Activated CD4-positive, alpha-beta T cell treated with anti-CD3 and anti-CD28 coated beads for 48 hours (primary cell): ENCODE measurements at regions not wholly inside any gene's neighbourhood (a gene's known extent, or its start where the extent isn't known, plus 50 kb on each side); places are given as distances from the start of the nearest gene placed in this dataset.

Experiments used
- DNase-seq: peaks from one replicate; pipeline ENCODE4 v3.0.0-alpha.2; 2020

GRCh38 chr7:20952916-20953315 lies 166.2 kb upstream of the SP8 start:
- DNase-seq = no peak

DNA sequence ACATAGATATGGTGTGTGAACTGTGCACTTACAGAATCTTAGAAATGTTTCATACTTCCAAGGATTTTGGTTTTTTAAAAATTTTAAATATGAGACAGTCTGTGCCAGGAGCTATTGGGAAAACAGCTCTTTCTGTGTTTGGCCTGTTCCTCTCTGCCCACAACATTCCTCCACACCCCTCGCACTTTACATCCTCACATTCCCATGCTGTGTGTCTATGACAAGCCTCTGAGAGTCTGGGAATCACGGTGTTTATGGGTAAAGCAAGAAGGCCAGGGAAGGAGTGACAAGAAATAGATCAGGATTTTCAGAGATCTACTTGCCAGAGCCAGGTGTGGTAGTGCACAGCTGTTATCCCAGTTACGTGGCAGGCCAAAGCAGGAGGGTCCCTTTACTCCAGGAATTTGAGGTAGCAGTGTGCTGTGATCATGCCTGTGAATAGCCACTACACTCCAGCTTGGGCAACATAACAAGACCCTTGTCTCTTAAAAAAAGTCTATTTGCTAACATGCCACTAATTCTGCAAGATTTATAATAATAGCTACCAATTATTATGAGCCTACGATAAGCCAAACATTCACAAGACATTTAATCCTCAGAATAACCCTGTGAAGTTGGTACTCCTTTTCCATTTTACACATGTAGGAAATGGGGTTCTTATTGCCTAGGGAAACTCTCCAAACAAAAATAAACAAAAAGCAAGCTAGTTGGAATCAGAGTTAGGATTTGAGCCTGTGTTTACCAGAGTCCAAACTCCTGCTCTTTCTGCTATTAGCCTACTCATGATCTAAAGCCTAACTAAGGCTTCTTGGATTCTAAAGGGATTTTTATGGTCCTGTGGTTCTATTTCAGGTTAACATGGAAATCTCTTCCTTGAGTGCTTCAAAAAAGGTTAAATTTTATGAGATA lies 168.3 kb upstream of the SP8 start:
- DNase-seq = no peak

DNA sequence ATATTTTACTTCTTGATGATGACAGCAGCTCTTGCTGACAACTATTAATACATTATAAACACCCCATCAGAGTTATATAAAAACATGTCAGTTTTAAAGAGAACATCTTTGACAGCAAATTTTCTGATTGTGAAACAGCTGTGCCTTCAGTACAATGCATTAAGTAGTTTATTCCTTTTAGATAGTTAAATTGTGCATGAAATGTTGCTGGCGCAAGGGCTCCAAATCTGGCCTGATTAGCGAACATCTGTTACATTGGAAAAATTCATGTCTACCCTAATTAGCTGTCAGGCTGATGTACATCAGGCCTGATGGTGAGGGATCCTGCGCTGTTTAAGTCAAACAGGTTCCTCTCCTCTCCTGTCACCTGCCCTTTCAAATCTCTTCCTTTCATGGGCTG lies 171.9 kb upstream of the SP8 start:
- DNase-seq = no peak

DNA sequence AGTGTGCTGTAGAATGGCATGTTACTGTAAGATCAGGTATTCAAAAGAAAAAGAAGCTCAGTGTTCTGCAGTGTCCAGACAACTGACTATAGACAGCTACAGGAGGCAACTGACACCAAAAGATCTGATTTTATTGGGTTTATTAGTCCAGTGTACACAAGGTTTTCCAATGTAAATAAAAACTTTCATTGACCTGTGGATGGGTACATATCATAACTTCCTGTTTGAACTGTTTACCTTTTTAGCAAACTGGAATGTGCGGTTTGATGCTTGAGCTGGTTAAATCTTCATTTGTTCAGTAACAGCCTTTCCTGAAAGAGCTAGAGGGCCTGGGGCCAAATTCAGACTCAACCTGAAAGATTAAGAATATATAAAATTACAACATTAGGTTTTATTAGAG lies 172.6 kb upstream of the SP8 start:
- DNase-seq = no peak

- no peak for DNase-seq
Measured at GRCh38 chr7:20963556-20964280, 177.0 kb upstream of the SP8 start.

GRCh38 chr7:20964281-20964918 lies 177.7 kb upstream of the SP8 start:
- DNase-seq = no peak

GRCh38 chr7:20971219-20971618 lies 184.5 kb upstream of the SP8 start:
- DNase-seq = no peak

GRCh38 chr7:20980232-20980631 lies 193.5 kb upstream of the SP8 start:
- DNase-seq = no peak

DNA sequence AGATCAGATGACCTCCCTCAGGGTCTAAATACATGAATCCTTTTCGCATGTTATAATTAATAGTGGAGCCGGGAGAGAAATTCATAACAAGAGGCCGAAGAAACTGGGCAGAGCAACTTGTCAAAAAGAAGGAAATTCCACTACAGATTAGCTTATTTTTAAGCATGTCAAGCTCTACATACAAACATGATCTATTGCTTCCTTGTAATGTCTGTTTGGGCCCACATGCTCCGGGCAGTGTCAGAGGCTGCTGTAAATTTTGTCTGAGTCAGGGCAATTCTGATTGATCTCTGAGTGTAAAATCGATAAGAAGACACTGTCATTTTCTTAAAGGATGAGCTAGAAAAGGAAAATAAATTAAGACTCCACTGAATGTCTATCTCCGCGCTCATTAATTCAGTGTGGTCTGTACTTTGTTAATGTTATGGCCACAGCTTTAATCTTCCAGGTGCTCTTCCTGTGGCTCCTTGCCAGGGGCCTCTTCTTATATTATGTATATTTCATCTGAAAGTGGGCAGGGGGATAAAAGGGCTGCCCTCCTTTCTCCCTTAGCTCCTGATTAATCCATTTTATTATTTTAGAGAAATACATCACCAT lies 194.1 kb upstream of the SP8 start:
- DNase-seq = no peak

DNA sequence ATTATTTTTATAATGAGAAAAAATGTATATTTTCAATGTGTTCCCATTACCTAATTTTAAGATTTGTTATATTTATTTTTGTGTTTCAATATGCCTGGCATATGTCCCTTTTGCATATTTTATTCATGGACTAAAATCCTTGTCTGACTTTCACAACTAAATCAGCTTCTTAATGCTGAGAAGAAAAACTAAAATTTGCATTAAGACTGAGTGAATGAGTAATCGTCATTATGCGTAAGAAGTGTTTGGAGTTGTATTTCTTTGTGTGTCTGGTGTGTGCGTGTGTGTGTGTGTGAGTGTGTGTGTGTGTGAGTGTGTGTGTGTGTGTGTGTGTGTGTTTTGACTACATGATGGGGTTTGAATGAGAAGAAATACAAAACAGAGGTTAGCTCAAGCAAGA lies 201.7 kb upstream of the SP8 start:
- no peak for DNase-seq

DNA sequence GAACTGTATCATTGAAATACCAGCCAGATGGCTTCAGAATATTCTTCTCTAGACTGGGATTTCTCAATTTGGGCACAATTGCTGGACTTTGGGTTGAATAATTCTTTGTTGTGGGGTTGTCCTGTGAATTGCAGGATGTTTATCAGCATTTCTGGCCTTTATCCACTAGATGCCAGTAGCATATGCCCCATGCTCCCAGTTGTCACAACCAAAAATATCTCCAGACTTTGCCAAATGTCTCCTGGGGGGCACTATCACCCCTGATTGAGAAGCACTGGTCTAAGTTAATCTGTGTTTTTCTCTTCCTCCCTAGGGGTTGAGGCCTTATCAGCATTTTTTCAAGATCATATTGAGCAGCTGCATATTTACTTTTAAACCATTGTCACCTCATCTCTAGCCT lies 204.9 kb upstream of the SP8 start:
- no peak for DNase-seq

DNA sequence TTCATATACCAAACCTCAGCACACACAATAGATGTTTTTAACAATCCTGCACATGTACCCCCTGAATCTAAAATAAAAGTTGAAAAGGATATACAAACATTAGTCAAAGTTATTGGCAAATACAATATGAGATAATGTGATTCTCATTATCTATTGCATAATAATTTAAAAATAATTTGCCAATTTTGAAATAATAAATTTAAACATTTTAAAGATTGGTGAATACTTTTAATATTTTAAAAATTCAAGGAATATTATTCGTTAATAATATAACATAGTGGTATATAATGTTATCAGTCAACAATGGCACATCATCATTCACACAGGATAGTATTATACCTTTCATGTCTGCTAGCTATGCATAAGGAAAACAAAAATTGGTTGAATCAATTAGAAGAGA lies 207.0 kb upstream of the SP8 start:
- DNase-seq = no peak

GRCh38 chr7:20998309-20998708 lies 211.6 kb upstream of the SP8 start:
- DNase-seq = no peak

DNA sequence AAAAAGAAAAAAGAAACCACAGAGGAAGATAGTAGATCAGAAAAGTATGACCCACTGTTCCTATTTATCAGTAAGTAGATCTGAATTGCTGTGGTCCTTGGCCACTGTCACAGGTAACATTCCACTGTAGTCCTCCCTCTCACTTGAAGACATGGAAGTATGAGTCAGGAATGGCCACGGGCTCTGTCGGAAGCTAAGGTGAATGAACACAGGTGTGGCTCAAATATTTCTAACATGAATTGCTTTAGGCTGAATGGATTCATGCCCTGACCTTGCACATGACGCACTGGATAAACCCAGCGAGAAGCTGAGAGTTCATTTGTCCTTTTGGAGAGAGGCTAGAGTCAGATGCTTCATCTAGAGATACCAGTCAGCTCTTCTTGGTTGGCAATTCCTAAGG lies 224.5 kb upstream of the SP8 start:
- no peak for DNase-seq

DNA sequence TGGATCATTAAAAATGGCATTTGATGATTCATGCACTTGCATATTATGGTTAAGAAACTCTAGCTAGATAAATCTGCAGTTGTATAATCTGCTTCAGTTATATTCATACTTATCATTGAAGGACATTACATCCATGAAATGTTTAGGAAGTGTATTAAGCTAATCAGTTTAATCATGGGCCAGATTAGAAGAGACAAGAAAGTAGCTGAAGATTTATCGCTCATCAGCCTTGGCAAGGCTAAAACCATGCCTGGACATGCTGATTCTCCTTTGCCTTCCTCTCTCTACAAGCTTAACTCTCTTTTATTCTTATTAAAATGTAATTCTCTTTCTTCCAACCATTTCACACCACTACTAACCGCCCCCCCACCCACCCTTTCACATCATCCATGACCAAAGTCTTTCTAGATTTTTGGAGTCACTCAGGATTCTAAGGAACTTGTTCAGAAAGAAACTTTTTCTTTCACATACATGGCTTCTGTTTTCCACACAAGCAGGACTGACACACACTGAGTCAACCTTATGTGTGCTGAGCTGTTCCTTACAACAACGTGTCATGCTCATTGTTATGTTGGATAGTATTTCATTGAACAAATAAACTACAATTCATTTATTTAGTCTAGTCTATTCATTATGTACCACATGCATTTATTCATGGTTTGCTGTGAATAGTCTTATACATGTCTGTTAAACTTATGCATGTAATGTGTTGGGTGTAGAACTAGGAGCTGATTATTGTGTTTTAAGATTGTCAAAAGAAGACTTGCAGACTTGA lies 227.3 kb upstream of the SP8 start:
- no peak for DNase-seq

- DNase-seq = no peak
Measured at GRCh38 chr7:21020667-21021066, 234.0 kb upstream of the SP8 start.

DNA sequence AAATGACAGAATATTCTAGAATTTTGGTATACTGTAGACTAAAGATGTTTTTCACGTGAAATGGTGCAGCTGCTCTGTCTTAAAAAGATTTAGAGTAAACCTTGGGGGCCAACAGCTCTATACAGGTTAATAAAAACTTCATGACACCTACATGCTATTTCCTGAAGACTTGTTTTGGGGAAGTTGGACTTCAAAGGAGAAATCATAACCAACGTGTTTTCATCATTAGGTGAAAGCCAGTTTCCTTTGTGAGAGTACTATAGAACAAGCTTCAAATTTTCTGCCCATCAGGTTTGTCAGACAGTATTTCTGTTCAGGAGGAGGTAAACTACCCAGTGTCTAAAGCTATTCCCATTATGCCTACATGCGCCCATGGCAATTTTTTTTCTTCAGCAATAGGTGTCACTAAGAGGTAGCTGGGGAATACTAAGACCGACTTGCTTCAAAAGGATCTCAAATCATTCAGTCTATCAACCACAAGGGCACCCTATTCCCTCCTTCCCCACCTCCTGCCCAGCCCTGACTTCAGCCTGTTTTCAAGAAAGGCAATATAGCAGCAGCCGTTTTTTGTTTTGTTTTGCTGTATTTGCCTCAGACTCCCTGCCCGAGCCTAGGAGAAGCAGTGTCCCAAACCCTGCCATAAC lies 237.3 kb upstream of the SP8 start:
- no peak for DNase-seq

GRCh38 chr7:21024485-21024867 lies 237.8 kb upstream of the SP8 start:
- DNase-seq = no peak

DNA sequence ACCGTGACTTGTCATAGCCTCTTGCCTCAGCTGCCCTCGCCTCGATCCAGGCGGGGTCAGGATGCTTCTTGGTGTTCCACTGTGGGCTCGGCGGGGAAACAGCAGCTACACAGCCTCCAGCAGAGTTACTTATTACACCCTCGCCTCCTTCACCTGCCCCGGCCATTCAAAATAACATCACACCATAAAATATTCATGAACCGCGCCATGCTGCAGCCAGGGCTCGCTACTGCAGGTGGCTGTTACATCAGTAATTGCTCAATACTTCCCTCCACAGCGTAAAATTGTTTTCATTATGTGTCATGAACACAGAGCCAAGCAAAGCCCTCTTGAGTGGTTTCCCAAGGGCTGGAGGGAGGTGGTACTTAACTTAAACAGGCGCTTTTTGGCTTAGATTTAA lies 241.5 kb upstream of the SP8 start:
- DNase-seq = no peak

- DNase-seq = no peak
Measured at GRCh38 chr7:21028599-21028998, 241.9 kb upstream of the SP8 start.

GRCh38 chr7:21029006-21029405 lies 242.3 kb upstream of the SP8 start:
- no peak for DNase-seq

- no peak for DNase-seq
Measured at GRCh38 chr7:21030237-21030871, 243.7 kb upstream of the SP8 start.
